Testis (tissue), 2 donors: ENCODE measurements at regions not wholly inside any gene's neighbourhood (a gene's known extent, or its start where the extent isn't known, plus 50 kb on each side); places are given as distances from the start of the nearest gene placed in this dataset.

Source experiments
- POLR2A ChIP-seq: fragments of 450-650 bp; IDR thresholded peaks from one replicate; pipeline ENCODE4 v1.6.1; 2017; ENCODE audit warnings: antibody characterized with exemption, mild to moderate bottlenecking, moderate library complexity
- TF ChIP-seq, protein P1 (sequence below), 3 experiments: fragments of 450-650 bp in 2 of 3; fragments of 200-600 bp in 1 of 3; sonication (generic) in 1 of 3; IDR thresholded peaks; one replicate each; pipeline ENCODE4 v1.5.1; 2016 to 2019; ENCODE audit warnings: antibody characterized with exemption in 3 of 3, mild to moderate bottlenecking in 2 of 3, moderate library complexity in 1 of 3

DNA sequence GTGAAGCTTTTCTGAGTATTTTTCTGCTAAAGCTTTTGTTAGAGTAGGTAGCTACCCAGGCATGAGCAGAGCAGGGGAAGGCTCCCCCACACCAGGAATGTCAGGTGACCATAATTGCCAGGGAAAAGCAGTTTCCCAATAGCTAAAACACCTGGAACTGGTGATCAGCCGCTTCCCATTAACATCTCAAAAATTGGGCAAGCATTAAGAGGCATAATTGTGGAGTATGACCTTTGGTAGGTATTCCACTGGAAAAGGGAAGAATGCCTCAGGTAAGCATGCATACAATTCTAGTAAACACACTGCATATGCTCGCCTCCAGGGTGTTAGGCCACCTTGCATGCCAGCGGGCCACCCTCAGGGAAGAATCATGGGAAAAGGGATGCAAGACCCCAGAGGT lies 84.5 kb downstream of the CCR1 start:
- TF ChIP-seq, protein P1, sequence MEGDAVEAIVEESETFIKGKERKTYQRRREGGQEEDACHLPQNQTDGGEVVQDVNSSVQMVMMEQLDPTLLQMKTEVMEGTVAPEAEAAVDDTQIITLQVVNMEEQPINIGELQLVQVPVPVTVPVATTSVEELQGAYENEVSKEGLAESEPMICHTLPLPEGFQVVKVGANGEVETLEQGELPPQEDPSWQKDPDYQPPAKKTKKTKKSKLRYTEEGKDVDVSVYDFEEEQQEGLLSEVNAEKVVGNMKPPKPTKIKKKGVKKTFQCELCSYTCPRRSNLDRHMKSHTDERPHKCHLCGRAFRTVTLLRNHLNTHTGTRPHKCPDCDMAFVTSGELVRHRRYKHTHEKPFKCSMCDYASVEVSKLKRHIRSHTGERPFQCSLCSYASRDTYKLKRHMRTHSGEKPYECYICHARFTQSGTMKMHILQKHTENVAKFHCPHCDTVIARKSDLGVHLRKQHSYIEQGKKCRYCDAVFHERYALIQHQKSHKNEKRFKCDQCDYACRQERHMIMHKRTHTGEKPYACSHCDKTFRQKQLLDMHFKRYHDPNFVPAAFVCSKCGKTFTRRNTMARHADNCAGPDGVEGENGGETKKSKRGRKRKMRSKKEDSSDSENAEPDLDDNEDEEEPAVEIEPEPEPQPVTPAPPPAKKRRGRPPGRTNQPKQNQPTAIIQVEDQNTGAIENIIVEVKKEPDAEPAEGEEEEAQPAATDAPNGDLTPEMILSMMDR (IDR thresholded peaks at IDR 0.05): no peak
- no peak for TF ChIP-seq POLR2A
